ENCODE measurements at regions not wholly inside any gene's neighbourhood (a gene's known extent, or its start where the extent isn't known, plus 50 kb on each side); places are given as distances from the start of the nearest gene placed in this dataset.

DNA sequence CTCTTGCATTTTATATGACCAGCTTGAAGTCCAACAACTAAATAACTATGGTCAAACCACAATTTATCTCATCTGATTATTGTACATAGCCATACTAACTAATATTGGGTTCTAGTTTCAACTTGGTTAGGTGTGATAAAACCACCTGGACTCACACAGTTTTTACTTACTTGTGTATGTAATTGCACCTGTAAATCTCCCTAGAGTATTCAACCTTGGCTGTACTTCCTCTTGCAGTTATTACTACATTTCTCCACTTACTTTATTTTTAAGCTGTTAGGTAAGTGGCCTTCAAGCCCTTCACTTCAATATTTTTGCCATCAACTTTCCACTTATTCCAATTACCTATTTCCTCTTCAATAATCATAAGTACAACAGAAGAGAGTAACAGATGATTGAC lies 115.8 kb upstream of the ANKRD50 start:
- TF ChIP-seq POLR2A (IDR thresholded peaks at IDR 0.05; ENCODE audit: control extremely low read depth in 1 of 2, low read depth in 2 of 2, low read length in 2 of 2) (no peak), ZNF274 (IDR thresholded peaks at IDR 0.05; ENCODE audit: borderline replicate concordance, extremely low read depth, low read length) (no peak), SIN3A (conservative IDR thresholded peaks at IDR 0.05 in 1 of 2, IDR thresholded peaks at IDR 0.05 in 1 of 2; ENCODE audit: low read depth in 1 of 2, low read length in 2 of 2) (no peak), POLR2AphosphoS5 (IDR thresholded peaks at IDR 0.05; ENCODE audit: low read depth, low read length) (no peak), RFX5 (IDR thresholded peaks at IDR 0.05; ENCODE audit: borderline replicate concordance, low read depth, low read length) (no peak), ASH2L (IDR thresholded peaks at IDR 0.05; ENCODE audit: low read length) (no peak), TAF1 (IDR thresholded peaks at IDR 0.05; ENCODE audit: low read depth, low read length) (no peak)
- TF ChIP-seq, protein P1, sequence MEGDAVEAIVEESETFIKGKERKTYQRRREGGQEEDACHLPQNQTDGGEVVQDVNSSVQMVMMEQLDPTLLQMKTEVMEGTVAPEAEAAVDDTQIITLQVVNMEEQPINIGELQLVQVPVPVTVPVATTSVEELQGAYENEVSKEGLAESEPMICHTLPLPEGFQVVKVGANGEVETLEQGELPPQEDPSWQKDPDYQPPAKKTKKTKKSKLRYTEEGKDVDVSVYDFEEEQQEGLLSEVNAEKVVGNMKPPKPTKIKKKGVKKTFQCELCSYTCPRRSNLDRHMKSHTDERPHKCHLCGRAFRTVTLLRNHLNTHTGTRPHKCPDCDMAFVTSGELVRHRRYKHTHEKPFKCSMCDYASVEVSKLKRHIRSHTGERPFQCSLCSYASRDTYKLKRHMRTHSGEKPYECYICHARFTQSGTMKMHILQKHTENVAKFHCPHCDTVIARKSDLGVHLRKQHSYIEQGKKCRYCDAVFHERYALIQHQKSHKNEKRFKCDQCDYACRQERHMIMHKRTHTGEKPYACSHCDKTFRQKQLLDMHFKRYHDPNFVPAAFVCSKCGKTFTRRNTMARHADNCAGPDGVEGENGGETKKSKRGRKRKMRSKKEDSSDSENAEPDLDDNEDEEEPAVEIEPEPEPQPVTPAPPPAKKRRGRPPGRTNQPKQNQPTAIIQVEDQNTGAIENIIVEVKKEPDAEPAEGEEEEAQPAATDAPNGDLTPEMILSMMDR (IDR thresholded peaks at IDR 0.05; ENCODE audit: control extremely low read depth in 1 of 3, insufficient read depth in 1 of 3, low read depth in 1 of 3, low read length in 3 of 3), result no peak

Data from H1 (cell line).